ENCODE measurements at regions not wholly inside any gene's neighbourhood (a gene's known extent, or its start where the extent isn't known, plus 50 kb on each side); places are given as distances from the start of the nearest gene placed in this dataset.

DNA sequence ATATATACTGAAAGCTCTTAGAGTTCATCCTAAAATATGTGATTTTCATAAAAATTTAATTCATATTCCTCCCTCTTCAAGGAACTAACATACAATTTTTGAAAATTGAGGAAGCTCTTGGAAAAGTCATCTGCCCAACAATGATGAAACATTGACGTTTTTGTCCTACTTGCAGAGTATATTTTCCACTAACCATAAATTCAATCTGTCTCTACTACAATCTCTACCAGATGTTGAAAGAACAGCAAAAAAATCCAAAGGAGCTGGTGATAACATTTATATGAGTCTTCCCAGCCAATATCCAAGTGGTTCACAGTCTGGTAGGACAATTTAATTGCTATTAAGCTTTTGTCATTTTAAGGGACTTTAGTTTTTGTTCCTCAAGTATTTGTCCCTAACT, 81.1 kb upstream of the NR3C1 start:
- no peak for TF ChIP-seq CTCF (IDR thresholded peaks at IDR 0.05; ENCODE audit: low read depth, low read length, poor library complexity, severe bottlenecking)
- no peak for TF ChIP-seq EZH2phosphoT487 (IDR thresholded peaks at IDR 0.05; ENCODE audit: borderline replicate concordance, low read length)

Data from DOHH2 (cell line).